ENCODE measurements at regions not wholly inside any gene's neighbourhood (a gene's known extent, or its start where the extent isn't known, plus 50 kb on each side); places are given as distances from the start of the nearest gene placed in this dataset.

DNA sequence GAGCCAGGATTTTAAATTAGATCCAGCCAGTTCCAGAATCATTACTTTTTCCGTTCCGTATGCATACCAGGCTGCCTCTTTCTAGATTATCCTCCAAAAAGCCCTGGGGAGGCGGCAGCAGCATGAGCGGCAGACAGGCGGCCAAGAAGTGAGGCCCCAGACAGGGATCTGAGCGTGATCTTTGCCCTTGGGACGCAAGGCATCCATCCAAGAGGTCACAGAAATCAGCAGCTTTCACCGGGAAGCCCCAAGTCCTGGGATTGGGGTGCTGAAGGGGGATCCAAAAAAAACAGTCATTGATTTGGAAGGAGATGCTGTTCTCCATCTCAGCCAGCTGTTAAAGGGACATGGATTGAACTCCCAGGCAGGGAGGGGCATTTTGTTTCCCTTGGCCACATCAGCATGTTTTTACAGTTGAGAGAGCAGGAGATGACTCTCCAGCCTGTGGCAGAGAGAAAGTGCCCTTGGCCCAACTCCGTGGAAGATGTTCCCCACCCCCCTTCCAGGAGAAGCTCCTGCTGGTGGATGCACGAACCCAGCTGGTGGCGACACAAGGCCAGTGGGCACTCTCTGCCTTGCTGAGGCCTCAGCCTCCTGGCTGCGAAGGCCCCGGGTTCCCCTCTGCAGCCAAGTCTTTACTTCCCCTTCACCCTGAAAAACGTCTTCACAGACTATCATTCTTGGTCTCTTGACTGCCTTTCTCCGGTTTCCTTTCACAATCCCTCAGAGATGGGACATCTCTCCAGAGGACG lies 265.6 kb downstream of the ANAPC1 start:
- Histone ChIP-seq H3K4me3 (ENCODE audit: low read length, poor library complexity, severe bottlenecking) (no peak overlapping the region), H3K4me1 (ENCODE audit: insufficient read depth, low read length, poor library complexity, severe bottlenecking) (no peaks in the 10 kb centered on the region), H3K27me3 (ENCODE audit: insufficient read depth, low read length, poor library complexity, severe bottlenecking) (no peaks in the 10 kb centered on the region), H3K9ac (ENCODE audit: low read depth, low read length, poor library complexity, severe bottlenecking) (no peak overlapping the region), H3K9me2 (replicated peaks; ENCODE audit: low read depth, low read length) (no peaks in the 10 kb centered on the region), H3F3A (ENCODE audit: low read depth) (no peaks in the 10 kb centered on the region), H3K4me2 (ENCODE audit: low read depth, low read length, poor library complexity, severe bottlenecking) (no peak overlapping the region), H3K36me3 (ENCODE audit: insufficient read depth, low read length) (no peaks in the 10 kb centered on the region), H2AFZ (ENCODE audit: low read length) (no peak overlapping the region), H3K9me3 (ENCODE audit: insufficient read depth, low read depth, low read length) (no peaks in the 10 kb centered on the region), H3K79me2 (ENCODE audit: insufficient read depth, low read length) (no peaks in the 10 kb centered on the region), H4K20me1 (ENCODE audit: insufficient read depth, low read length, poor library complexity, severe bottlenecking) (no peaks in the 10 kb centered on the region)
- TF ChIP-seq CTCF (conservative IDR thresholded peaks at IDR 0.05; ENCODE audit: low read length) (no peak), EZH2phosphoT487 (IDR thresholded peaks at IDR 0.05; ENCODE audit: borderline replicate concordance) (no peak)

GRCh38 chr2:111618978-111619902 lies 264.8 kb downstream of the ANAPC1 start:
- Histone ChIP-seq H3K4me3 (ENCODE audit: low read length, poor library complexity, severe bottlenecking) (no peak overlapping the region), H3K36me3 (ENCODE audit: insufficient read depth, low read length) (no peaks in the 10 kb centered on the region), H3K9ac (ENCODE audit: low read depth, low read length, poor library complexity, severe bottlenecking) (no peak overlapping the region), H3K9me3 (ENCODE audit: insufficient read depth, low read depth, low read length) (no peaks in the 10 kb centered on the region), H3F3A (ENCODE audit: low read depth) (no peaks in the 10 kb centered on the region), H3K79me2 (ENCODE audit: insufficient read depth, low read length) (no peaks in the 10 kb centered on the region), H3K4me1 (ENCODE audit: insufficient read depth, low read length, poor library complexity, severe bottlenecking) (no peaks in the 10 kb centered on the region), H3K4me2 (ENCODE audit: low read depth, low read length, poor library complexity, severe bottlenecking) (no peak overlapping the region), H3K27me3 (ENCODE audit: insufficient read depth, low read length, poor library complexity, severe bottlenecking) (no peaks in the 10 kb centered on the region), H2AFZ (ENCODE audit: low read length) (no peak overlapping the region), H3K9me2 (replicated peaks; ENCODE audit: low read depth, low read length) (no peaks in the 10 kb centered on the region), H4K20me1 (ENCODE audit: insufficient read depth, low read length, poor library complexity, severe bottlenecking) (no peaks in the 10 kb centered on the region)
- TF ChIP-seq CTCF (conservative IDR thresholded peaks at IDR 0.05; ENCODE audit: low read length) (peak; percentile 48), EZH2phosphoT487 (IDR thresholded peaks at IDR 0.05; ENCODE audit: borderline replicate concordance) (no peak)

- Histone ChIP-seq H3K4me3 (ENCODE audit: low read length, poor library complexity, severe bottlenecking) (no peak overlapping the region), H3K27me3 (ENCODE audit: insufficient read depth, low read length, poor library complexity, severe bottlenecking) (no peaks in the 10 kb centered on the region), H4K20me1 (ENCODE audit: insufficient read depth, low read length, poor library complexity, severe bottlenecking) (no peaks in the 10 kb centered on the region), H3K9me2 (replicated peaks; ENCODE audit: low read depth, low read length) (no peaks in the 10 kb centered on the region), H3K36me3 (ENCODE audit: insufficient read depth, low read length) (no peaks in the 10 kb centered on the region), H3F3A (ENCODE audit: low read depth) (no peaks in the 10 kb centered on the region), H3K4me2 (ENCODE audit: low read depth, low read length, poor library complexity, severe bottlenecking) (no peak overlapping the region), H3K79me2 (ENCODE audit: insufficient read depth, low read length) (no peaks in the 10 kb centered on the region), H2AFZ (ENCODE audit: low read length) (no peak overlapping the region), H3K4me1 (ENCODE audit: insufficient read depth, low read length, poor library complexity, severe bottlenecking) (peaks cover 10% of the 10 kb centered on the region), H3K9ac (ENCODE audit: low read depth, low read length, poor library complexity, severe bottlenecking) (no peak overlapping the region), H3K9me3 (ENCODE audit: insufficient read depth, low read depth, low read length) (no peaks in the 10 kb centered on the region)
- TF ChIP-seq EZH2phosphoT487 (IDR thresholded peaks at IDR 0.05; ENCODE audit: borderline replicate concordance): no peak
- no peak for TF ChIP-seq CTCF (conservative IDR thresholded peaks at IDR 0.05; ENCODE audit: low read length)
Observed at GRCh38 chr2:111620281-111620680, 263.7 kb downstream of the ANAPC1 start.
